Activated CD4-positive, alpha-beta T cell treated with anti-CD3 and anti-CD28 coated beads, Interleukin-2, amount 50 U/mL, for 4 hours (primary cell): ENCODE measurements at regions not wholly inside any gene's neighbourhood (a gene's known extent, or its start where the extent isn't known, plus 50 kb on each side); places are given as distances from the start of the nearest gene placed in this dataset.
"Not testable (repeated sequence)": the region's sequence is repeated elsewhere in the genome, so short reads cannot be mapped to it uniquely, and the experiment has no call there.

ENCODE experiments used
- DNase-seq, 2 experiments: peaks; one replicate each; pipeline ENCODE4 v3.0.0-alpha.2; 2020

- no peak for DNase-seq
Measured at GRCh38 chr3:150150633-150151032, 179.9 kb upstream of the PFN2 start.

GRCh38 chr3:150149651-150150051, 179.0 kb upstream of the PFN2 start:
- DNase-seq, result no peak

DNA sequence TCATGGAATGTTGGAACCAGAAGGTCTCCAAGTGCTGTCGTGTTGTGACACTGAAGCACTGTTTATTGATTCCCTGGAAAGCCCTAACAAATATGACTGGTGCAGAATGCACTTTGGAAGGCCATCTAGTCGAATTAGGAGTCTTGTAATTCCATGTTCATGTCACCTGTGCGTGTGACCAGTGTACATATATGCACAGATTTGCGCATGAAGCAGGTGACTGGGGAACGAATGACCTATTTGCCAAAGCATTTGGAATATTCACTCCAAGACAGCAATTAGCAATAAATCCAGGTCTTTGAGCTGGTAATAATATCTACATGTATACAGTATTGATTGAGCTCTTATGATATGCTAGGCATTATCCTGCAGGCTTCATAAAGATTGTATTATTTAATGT, 177.5 kb upstream of the PFN2 start:
- DNase-seq, result no peak

GRCh38 chr3:150147776-150148175, 177.1 kb upstream of the PFN2 start:
- no peak for DNase-seq

DNA sequence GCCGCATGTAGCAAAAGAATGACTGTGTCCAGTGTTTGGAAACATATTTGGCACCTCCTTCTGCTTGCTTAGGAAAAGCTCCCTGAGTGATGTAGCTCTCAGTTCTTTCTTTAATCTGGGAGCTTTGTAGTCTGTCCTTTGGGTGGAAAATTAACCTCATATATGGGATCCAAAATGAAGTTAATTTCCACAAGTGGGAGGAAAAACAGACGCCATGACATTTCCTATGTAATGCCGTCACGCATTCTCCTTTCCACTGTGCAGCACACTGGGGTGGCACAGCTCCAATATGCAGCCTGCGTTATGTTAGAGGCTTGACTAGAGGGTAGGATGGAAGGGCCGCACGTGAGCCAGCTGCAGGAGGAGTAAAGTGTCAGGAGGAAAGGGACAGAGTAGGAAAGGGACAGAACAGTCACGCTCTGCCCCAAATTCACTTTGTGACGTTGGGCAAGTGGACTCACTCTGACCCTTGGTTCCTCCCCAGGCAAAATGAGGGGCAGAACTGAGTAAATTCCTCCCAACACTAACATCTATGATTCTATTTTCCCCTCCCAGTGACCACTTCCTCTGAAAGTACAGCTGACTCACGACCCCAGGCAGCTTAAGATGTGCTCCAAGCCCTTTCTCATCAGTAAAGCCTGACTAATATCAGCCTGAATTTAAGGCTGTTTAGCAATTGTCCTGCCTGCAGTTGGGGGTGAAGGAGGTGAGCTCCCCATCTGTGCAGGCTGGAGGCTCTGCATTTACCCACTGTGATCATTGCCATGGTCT, 176.5 kb upstream of the PFN2 start:
- DNase-seq, result no peak

DNA sequence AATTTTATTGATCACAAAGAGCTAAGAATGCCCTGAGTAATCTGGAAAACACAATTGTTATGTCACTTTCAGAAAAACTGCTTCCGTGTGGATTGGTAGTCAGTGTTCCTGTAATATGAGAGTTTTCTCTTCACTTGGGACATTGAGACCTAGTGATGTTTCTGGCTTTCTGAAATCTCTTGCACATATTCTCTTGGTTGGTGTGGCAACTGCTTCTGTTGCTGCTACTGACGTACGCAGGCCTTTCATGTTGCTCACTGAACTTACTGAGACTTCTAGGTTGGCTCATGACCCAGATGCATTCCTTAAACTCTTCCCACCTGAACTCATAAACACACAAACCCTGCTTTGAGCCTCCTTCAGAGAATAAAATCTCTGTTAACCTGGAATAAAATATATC, 175.0 kb upstream of the PFN2 start:
- no peak for DNase-seq

DNA sequence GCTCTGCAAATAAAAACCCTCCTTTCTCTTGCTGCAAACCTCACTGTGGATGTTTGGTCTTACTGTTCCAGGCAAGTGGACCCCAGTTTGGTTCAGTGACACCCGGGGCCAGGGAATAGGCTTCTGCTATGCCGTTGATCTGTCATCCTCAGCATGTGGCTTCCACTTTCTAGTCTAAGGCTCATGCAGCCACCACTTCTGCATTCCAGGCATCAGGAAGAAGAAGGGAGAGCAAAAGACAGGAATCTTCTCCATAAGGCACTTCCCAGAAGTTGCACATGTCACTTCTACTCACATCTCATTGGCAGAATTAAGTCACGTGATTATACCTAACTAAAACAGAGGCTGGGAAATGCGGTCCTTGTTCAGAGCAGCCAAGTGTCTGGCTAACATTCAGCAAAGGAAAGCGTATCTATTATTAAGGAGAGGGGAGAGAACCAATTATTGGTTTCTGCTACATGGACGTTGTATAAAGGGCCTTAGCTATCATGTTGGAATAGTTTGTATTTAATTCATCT, 173.6 kb upstream of the PFN2 start:
- DNase-seq, result no peak

GRCh38 chr3:150142936-150143335, 172.2 kb upstream of the PFN2 start:
- DNase-seq, result no peak

DNA sequence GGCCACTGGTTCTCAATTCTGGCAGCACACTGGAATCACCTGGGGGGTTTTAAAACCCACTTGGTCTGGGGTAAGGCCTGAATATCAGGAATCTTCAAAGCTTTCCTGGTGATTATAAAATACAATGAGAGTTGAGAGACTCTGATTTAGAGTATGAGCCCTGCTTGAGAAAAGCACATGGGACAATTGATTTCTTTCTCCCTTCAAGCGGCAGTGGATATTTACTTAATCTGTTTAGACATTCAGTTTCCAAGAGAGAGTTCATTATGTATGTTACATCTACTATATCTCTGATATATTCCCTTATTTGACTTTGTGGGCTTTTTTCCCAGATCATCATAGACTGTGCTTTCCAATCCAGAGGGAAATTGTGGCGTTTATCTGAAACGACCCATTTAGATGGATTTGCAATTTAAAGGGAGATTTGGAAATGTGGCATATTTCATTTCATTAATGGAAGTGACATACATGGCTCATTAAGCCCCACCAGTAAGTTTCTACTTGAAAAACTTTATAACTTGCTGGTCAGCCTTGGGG, 171.2 kb upstream of the PFN2 start:
- no peak for DNase-seq

GRCh38 chr3:150140614-150141321, 170.1 kb upstream of the PFN2 start:
- no peak for DNase-seq

DNA sequence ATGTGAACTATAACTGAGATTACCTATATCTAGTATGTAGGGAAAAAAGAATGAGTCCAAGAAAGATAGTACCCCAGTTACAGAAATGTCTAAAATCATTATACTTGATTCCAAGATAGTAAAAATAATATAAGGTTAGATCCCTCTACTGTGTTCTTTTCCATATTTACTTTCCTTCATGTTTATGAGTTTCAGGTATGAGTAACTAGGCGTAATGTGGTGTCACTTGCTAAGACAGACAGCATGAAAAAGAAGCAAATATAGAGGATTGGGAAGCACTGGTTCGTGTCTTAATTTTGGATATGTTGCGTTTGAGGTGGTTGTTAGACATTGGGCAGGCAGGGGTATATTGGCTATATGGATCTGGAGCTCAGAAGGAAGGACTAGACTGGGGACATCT, 168.1 kb upstream of the PFN2 start:
- no peak for DNase-seq

- DNase-seq, result no peak
Measured at GRCh38 chr3:150136242-150136641, 165.5 kb upstream of the PFN2 start.

- no peak for DNase-seq
Measured at GRCh38 chr3:150135287-150135721, 164.6 kb upstream of the PFN2 start.

DNA sequence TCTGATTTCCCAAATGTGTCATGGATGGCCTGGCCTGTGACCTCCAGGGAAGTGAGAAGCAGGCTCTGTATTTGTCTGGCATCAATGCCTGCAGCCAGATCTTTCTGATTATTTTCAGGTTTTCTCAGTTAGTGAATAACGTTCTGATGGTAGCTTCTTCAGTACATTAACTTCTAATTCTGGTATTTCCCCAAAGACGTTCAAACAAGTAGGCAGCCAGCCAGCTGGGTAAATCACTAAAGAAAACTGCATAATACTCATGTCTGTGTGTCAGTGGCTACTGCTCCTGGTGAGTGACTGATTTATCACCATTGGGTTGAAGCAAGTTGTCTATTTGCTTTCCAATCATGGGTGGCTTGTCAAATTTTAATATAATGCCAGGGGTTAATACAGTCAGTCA, 162.6 kb upstream of the PFN2 start:
- DNase-seq, result no peak

- DNase-seq, result no peak
Measured at GRCh38 chr3:150132101-150132749, 161.5 kb upstream of the PFN2 start.

GRCh38 chr3:150131663-150132062, 161.0 kb upstream of the PFN2 start:
- DNase-seq, result no peak

- no peak for DNase-seq
Measured at GRCh38 chr3:150130404-150131100, 159.9 kb upstream of the PFN2 start.

DNA sequence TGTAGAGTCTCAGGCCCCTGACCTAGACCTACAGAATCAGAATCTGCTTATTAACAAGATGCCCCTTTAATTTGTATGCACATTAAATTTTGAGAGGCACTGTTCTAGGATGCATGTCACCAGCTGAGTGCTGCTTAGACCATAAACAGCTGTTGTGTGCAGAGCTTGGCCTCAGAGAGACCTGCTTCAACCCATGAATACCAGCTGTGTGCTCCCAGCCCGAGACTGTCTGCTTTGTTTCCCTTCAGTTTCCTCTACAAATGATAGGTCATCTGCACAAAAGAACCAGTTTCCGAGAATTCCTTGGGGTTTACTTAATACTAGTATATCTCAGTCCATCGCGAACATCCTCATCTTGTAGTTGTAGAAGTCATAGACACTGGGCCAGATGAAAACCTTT, 158.5 kb upstream of the PFN2 start:
- no peak for DNase-seq

DNA sequence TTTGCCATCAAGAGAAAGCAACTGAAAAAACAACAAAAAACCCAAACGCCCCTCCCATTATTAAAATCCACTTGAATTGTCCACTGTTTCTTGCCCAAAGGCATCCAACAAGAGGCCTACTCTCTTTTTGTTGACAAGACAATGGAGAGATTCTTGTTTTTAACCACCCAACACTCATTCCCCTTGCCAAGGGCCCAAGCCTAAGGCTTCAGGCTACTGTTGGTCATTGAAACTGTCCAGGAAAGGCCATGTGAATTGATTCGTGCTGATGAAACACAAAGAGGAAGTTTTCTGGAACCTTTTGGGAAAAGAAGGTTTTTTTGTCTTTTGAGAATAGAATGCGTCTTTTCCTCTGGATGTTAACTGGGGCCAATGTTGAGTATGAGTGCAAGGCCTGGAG, 157.4 kb upstream of the PFN2 start:
- DNase-seq, result no peak

DNA sequence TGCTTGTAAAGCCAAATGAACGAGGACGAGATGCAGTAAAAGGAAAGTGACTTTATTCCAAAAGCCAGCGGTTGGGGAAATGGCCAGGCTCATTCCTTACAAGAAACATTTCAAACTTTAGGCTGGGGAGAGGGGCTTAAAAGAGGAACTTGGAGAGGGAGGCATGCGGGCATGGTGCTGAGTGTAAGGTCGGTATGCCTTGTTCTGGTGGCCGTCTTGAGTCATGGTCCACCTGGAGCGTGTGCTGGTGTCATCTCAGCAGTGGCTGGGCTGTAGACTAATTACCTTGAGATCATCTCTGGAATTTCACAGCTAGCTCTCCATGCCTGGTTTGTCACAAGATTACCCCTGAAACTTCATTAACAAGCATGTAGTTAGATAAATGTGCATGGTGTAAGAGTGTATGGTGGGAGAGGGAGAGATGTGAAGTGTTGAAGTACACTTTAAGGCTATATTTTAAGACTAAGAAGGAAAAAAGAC, 156.4 kb upstream of the PFN2 start:
- DNase-seq, result no peak

DNA sequence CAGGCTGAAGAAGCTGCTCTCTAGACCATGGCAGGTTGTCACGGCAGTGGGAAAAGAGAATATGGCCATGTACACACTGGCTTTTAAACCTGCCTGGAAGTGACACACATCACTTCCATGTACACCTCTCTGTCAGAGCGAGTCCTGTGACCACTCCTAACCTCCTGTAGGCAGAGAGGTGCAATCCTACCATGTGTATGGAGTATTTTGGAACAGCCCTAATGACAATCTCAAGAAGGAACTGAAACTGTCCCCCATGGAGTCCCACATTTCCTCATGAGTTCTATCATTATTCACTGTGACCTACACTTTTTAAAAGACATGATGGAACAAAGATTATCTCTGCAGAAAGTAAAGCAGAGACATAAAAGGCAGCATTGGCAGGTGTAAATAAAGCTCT, 153.4 kb upstream of the PFN2 start:
- DNase-seq, result no peak

- not testable (repeated sequence) for DNase-seq
Measured at GRCh38 chr3:150123249-150123648, 152.6 kb upstream of the PFN2 start.

DNA sequence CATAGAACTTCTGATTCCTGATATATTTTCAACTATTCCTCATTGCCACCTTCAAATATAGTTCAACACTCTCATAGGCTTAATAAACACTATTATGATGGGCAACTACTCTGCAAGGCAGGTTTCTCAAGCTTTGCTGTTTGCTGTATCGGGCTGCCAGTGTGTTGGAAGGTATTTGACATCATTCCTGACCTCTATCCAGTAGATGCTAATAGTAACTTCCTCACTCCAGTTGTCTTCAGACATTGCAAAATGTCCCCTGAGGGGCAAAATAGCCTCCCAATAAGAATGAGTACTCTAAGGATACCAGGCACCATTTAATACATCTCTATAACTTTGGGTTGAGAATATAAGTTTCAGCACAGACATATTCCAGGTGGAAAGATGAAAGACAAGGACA, 147.5 kb upstream of the PFN2 start:
- no peak for DNase-seq
